ENCODE measurements at regions not wholly inside any gene's neighbourhood (a gene's known extent, or its start where the extent isn't known, plus 50 kb on each side); places are given as distances from the start of the nearest gene placed in this dataset.

DNA sequence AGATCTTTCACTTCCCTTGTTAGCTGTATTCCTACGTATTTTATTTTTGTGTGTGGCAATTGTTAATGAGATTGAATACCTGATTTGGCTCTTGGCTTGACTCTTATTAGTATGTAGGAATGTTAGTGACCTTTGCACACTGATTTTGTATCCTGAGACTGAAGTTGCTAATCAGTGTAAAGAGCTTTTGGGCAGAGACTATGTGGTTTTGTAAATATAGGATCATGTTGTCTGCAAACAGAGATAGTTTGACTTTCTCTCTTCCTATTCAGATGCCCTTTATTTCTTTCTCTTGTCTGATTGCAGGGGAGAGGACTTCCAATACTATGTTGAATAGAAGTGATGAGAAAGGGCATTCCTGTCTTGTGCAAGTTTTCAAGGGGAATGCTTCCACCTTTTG, 160.3 kb upstream of the PCDH20 start:
- TF ChIP-seq, protein P1, sequence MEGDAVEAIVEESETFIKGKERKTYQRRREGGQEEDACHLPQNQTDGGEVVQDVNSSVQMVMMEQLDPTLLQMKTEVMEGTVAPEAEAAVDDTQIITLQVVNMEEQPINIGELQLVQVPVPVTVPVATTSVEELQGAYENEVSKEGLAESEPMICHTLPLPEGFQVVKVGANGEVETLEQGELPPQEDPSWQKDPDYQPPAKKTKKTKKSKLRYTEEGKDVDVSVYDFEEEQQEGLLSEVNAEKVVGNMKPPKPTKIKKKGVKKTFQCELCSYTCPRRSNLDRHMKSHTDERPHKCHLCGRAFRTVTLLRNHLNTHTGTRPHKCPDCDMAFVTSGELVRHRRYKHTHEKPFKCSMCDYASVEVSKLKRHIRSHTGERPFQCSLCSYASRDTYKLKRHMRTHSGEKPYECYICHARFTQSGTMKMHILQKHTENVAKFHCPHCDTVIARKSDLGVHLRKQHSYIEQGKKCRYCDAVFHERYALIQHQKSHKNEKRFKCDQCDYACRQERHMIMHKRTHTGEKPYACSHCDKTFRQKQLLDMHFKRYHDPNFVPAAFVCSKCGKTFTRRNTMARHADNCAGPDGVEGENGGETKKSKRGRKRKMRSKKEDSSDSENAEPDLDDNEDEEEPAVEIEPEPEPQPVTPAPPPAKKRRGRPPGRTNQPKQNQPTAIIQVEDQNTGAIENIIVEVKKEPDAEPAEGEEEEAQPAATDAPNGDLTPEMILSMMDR (IDR thresholded peaks at IDR 0.05; ENCODE audit: low read depth, low read length): no peak
- TF ChIP-seq EZH2phosphoT487 (IDR thresholded peaks at IDR 0.05; ENCODE audit: low read depth): no peak
